HG03108 (cell line): ENCODE measurements at regions not wholly inside any gene's neighbourhood (a gene's known extent, or its start where the extent isn't known, plus 50 kb on each side); places are given as distances from the start of the nearest gene placed in this dataset.

ENCODE experiments used
- ATAC-seq: cut with Tn5 transposase; IDR thresholded peaks from one replicate; pipeline ENCODE4 v1.9.1; 2021; ENCODE audit warnings: moderate library complexity; ENCODE audit not compliant: unreplicated experiment

DNA sequence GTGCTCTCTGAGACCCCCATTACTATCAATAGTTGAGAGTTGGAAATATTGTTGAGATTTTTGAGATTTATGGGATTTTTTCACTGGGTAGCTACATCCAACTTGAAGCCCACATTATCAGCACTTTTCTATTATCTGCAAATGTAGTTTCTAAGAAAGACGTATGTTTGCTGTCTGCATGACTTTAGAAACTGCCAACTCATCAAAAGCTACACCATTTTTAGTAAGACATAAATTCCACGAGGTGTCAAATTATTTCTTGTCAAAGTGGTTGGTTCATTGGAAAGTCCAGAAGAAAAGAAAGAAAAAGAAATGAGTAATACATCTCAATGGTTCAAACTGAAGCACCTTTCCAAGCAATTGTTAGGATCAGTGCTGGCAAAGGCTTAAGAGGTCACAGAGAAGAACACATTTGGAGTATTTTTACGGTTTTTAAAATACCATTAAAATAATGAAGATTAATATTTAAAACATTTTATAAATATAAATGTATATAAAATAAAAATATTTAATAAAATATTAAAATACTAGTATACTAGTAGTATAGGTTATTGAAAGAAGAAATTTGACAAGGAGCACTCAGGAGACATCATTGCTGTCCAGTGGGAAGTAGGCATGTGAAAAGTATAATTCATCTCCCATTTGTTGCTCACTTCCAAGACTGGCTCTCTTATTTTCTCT is 463.5 kb downstream of the TAFA4 start:
- ATAC-seq, result no peak

DNA sequence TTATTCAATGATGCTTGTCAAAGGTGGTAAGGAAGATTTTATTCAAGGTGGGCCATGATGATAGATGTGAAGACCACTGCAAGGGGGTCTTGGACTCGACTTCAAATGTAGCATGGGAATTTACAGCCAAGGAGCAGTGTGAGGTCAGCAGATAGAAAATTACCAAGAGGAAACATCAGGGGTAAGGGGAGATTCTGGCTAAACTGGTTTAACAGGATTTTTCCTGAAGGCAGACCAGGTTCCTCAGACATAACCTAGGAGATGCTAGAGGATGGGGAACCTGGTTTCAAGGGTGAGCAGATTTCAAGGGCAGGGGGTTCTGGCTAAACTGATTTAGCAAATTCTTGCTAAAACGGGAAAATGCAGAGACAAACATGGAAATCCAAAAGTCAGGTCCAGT is 464.9 kb downstream of the TAFA4 start:
- no peak for ATAC-seq

DNA sequence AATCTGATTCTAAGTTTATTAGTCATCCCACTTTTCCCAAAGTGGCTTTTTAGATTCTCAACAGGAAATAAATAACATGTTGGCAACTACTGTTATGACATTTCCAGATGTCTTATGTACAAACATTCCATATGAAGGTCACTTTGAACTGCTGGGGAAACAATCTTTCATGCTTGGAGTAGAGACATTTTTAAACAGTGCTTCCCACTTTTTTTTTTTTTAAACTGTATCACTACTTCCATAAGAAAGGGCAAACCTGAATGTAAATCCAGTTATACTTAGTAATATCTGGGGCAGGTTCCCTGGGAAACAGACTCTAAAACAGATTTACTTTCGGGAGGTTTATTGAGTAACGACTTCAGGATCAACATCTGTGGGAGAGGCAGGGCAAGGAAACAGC is 473.8 kb downstream of the TAFA4 start:
- ATAC-seq, result no peak

DNA sequence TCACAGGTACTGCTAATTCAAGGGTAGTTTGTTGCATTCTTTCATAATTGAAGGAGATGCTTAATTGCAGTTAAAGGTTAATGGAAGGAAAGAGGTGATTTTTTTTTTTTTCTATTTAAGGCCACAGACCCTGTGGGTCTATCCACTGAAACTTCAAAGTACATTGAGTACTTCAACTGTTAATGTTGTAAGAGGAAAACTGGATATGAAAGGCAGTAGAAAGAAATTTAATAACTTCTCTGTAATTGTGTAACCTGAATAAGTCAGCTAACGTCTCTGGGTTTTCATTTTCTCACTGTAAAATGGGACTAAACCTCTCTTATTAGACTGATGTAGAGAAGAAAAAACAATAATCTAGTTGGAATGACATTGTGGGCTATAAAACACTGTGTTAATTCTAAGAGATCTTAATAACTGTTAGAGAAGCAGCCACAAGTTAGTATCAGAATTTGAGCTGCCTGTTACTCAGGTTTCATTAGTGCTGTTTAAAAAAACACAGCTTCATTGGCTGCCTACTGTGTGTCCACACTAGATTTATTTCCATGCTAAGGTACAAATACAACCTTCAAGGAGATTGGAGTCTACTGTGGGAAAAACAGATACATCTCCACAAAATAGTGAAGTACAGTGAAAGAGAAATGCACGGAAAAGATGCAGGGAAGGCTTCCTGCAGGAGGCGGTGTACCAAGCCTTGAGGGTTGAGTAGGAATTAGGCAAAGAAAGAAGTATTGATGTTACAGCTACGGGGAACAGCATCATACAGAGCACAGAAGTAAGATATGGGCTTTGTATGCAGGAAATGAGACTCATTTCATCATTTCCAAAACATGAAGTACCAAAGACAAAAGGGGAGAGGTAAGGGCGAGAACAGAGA is 483.6 kb downstream of the TAFA4 start:
- ATAC-seq, result no peak

DNA sequence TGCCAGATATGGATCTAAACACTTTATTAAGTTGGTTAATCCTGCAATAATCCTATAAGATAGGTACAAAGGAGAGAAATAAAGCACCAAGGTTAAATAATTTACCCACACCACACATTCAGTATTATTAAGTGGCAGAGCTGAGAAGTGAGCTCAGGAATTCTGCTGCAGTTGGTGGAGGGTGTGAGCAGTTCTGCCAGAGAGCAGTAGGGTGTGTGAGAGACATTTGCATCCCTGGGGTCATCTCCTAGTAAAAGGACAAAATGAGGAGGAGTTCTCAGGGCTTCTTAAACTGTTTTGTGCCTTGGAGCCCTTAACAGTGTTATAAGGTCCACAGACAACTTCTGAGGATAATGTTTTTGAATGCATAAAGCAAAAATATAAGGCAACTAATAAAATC is 484.5 kb downstream of the TAFA4 start:
- no peak for ATAC-seq

DNA sequence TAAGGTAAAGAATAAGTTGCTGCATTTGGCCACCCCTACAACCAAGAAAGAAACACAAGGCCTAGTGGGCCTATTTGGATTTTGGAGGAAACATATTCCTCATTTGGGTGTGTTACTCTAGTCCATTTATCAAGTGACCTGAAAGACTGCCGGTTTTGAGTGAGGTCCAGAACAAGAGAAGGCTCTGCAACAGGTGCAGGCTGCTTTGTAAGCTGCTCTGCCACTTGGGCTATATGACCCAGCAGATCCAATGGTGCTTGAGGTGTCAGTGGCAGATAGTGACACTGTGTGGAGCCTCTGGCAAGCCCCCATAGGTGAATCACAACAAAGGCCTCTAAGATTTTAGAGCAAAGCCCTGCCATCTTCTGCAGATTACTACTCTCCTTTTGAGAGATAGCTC is 491.3 kb downstream of the TAFA4 start:
- no peak for ATAC-seq

DNA sequence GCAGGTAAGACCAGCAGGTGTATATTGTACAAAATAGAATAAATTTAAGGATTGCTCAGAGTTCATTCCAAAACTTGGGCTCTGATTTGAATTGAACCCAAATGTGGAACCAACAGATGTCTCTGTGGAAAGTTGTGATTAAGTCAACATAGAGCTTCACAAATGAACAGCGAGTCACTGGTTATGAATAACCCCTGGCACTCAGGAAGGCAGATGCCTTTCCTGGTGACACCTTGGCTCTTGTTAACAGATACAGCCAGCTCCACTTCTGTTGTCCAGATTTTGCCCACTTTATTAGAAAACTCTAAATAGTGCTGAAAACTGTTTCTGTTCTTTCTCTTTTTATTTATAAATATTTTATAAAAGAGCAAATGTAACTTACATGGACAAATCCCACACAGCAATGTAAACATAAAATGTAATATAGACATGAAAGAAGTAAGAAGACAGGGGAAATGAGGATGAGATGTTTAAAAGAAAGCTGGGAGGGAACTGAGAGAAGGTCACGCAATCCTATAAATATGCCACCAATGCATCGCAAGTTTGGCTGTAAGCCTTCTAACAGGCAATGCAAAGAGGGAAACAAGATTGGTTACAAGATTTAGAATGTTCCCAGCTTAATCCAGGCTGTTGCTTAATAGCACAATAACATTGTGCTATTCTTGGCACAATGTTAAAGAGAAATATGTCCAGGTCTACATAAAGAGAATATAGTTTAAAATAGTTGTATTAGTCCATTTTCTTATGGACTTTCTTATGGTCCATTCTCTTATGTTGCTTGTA is 495.5 kb downstream of the TAFA4 start:
- ATAC-seq, result no peak

DNA sequence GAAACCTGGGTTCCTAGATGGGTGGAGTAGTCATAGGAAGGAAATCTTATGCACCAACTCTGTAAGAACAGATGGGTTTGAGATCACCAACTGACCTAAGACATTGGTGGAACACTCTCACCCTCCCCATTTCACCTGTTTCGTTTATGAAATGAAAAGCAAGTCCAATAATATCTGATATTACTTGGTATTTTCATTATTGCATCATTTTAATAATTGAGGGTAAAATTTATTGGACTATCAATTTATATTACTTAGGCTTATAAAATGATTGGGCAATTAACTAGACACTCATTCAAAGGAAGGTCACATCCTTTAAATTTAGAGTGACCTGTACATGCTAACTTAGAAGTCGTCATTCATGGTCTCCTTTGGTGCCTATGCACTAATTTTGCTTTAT is 503.9 kb downstream of the TAFA4 start:
- no peak for ATAC-seq

DNA sequence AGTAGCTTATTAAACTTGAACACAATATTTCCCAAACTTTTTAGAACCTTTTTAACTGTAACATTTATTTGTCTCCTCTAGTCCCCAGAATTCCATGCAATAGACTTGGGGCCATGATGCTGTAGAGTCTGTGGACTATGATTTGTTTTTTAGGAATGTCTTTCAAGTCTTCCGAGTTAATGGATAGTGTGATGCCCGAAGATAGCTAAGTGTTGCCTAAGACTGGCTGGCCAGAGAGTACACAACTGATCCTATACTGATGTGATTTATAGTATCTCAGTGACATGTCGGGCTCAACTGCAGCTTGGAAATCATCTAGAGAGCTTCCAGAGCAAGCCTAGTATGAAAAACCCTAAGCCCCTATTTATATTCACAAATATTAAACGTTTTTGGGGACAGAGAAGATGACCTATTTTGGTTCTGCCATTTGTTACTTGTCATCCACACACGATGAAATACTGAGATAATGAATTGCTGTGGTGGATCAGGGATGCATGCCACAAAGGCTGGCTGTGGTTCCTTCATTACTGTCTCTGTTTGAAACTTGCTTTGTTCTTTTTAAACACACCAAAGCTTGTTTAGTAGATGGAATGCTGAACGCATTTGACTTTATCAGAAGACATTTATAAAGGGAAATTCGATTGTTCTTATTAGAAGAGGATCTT is 507.4 kb downstream of the TAFA4 start:
- no peak for ATAC-seq

DNA sequence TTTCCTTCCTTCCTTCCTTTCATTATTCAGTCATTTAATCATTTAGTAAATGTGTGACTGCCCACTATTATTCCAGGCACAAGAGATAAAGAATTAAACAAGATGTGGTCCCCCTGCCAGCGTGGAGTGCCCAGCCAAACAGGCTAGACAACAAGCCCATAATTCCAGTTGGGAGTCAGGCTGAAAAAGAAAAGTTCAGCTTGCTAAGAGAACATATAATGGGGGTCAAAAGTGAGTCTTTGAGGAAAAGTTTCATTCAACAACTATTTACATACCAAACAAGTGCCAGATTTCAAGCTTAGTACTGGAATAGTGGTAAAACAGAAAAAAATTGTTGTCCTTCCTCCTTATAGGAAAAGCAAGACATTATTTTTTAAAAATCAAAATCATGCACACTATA is 523.7 kb downstream of the TAFA4 start:
- ATAC-seq, result no peak

DNA sequence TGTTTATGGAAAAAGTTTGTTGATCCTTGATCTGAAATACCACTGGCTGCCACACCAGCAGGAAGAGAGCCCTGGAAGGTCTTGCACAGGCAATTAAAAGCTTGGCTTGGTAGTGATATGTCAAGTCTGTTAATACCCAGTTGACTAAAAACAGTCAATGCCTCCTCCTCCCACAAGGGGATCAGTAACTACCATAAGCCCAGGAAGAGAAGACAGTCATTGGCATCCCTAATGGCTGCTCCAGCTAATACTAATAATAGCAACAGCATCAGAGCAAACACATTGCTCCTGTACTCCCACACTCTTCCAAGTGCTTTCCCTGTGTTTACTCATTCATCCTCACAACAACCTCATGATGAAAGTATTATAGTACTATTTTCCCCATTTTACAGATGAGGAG is 528.6 kb downstream of the TAFA4 start:
- ATAC-seq, result no peak

DNA sequence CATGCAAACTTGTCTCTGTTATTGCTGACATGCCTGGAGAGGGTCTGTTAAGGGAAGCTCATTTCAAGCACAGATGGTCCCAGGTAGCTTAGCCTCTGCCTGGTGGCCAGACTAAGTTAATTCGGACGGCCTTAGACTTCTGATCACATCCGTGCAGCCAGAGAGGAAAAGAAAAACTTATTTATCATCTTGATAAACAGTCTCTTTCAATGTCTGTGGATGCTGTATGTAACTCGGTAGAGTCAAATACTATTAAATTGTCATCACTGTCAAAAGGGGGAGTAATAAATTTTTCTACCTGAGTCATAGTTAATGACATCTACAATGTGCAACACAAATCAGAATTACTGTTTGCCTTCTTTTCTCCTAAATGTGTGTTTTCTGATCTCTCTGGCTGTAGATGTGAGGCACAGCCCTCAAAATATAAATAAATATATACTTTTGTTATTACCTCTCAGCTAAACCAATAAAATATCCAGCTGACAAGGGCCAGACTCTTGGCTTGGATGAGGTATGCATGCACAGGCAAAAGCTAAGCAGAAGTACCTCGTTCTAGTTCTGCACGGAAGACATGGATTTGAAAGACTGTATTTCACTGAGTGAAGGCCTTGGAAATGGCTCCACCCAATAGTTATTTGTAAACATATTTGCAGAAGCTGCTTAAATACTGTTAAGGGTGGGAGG is 530.0 kb downstream of the TAFA4 start:
- ATAC-seq, result no peak

DNA sequence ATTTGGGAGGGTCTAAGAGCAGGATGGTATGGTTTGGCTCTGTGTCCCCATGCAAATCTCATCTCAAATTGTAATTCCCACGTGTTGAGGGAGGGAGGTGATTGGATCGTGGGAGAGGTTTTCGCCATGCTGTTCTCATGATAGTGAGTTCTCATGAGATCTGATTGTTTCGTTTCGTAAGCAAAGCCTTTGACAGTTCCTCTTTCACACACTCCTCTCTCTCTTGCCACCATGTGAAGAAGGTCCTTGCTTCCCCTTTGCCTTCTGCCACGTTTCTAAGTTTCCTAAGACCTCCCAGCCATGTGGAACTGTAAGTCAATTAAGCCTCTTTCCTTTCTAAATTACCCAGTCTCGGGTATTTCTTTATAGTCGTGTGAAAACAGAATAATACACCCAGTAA is 553.7 kb downstream of the TAFA4 start:
- no peak for ATAC-seq

DNA sequence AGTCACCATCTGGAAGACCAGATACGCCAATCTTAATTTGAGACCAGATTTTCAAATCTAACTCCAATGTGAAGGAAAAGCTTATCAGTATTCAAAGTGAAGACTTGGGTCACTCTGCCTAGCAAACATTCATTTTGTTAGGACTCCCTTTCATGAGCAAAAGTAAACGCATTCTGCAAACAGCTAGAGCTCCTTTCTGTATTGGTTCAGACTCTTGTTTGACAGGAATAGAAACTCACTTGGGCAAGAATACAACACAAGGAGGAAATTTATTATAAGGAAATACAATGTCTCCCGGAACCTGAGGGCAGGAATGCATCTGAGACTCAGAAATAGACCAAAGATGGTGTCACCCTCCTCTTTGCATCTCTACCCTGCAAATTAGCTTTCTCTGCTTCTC is 558.6 kb downstream of the TAFA4 start:
- ATAC-seq, result no peak

DNA sequence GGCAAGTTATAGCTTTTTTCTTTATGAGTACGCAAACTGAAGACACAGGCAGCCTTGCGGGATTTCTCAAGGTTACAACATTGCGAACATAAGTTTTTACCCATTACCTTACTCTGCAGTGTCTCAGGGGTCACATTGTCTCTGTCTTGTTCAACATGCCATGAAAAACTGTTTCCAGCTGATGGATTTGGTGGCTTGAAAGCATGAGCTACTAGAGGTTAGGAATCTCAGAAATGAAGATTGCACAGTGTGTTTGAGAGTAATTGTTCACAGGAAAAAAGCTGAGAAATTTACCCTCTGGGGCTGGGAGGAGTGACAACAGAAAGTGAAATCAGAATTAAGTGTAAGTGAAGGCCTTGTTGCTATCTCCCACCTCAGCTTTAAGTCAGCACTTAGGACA is 568.6 kb downstream of the TAFA4 start:
- no peak for ATAC-seq

DNA sequence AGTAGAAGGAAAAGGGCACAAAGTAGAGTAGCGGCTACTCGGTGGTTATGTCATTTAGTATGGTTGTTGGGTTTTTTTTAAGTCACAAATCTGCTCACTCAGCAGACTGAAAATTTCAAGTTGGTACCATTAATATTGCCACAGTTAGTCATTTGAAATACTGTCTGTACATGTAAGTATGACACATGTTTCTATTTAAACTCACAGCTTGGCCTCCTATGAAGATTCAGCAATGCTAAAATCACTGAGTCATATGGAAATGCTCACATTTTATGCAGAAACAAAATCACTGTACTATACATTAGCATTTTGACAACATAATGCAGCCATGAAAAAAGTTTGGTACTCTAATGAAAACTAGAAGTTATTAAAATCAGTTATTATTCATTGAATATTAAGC is 571.9 kb downstream of the TAFA4 start:
- ATAC-seq, result no peak

DNA sequence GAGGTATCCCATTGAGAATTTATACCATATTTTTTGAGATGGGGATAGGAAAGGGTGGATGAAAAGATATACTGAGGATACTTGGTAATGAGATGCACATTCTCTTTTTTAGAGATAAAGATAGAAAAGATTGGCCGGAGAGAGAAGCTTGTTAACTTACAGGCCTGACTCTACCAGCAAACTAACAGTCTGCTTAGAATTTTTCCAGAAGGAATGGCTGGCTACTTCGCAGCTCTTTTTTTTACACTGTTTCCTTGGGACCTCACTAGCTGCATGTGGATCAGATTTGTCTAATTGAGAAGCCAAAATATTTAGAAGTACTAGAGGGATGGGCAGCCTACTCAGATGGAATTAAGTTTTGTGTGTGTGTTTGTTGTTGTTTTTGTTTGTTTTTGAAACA is 586.6 kb downstream of the TAFA4 start:
- ATAC-seq, result no peak

DNA sequence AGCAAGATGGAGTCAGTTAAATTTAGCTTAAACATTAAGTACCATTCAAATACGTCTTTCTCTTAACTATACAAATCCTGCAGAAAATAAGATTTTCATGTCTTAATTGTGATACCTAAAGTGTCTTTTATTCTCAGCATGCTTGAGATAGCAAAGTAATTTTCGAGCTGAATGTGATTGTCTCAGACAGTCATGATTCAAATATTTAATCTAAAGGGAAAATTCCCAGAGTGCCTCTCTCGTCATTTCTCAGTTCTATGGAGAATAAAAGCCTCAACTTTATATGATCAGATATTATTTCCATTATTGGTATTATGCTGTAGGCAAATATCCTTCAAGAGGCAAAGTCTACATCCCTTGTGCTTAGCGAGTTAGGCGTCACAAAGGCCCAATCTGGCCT is 589.9 kb downstream of the TAFA4 start:
- ATAC-seq, result no peak

DNA sequence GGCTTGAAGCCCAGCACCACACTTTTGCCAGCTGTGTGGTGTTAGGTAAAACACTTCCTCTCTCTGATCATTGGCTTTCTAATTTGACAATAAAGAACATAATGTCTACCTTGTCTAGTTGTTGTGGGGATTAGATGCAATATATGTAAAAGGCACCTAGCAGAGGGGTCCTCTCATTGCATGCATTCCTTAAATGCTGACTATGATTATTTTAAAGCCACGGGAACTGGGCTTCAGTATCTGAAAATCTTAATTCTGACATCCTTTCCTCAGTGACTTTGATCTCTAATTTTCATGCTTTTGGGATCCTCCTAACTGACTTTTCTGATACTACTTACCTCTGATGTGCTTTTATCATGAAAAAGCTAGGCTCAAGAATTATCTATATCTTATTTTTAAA is 596.3 kb downstream of the TAFA4 start:
- no peak for ATAC-seq

DNA sequence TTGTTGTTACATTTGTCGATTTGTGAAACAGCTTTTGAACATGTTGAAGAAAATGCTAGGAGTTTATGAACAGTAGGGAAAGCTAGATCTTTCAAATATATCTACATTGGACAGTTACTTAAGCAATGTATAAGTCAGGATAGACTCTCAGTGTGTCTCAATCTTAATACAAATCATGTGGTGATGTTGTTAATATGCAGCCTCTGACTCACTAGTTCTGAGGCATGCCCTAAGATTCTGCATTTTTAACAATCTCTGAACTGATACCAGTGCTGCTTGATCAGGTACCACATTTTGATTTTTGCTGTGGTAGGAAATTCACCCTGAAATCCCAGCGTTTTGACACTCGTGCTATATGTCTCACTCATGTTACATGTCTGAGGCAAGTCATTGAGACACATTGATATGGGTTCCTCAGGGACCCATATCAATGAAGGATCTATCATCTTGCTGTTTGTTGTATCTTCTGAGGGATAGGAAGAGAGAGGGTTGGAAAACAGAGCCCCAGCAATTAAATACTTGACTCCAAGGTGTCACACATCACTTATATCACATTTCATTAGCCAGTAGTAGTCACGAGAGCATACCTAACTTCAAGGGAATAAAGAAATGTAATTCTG is 597.9 kb downstream of the TAFA4 start:
- no peak for ATAC-seq
